ES-I3 (cell line): ENCODE measurements at regions not wholly inside any gene's neighbourhood (a gene's known extent, or its start where the extent isn't known, plus 50 kb on each side); places are given as distances from the start of the nearest gene placed in this dataset.

Experiments used
- H3K36me3 ChIP-seq: 2 replicates; pipeline ENCODE4 v1.6.1; 2013; ENCODE audit warnings: mild to moderate bottlenecking, low read length, control low read depth, moderate library complexity; ENCODE audit not compliant: insufficient read depth
- H3K4me1 ChIP-seq: 2 replicates; pipeline ENCODE4 v1.6.1; 2013; ENCODE audit warnings: mild to moderate bottlenecking, control low read depth, low read length; ENCODE audit not compliant: insufficient read depth
- H3K9ac ChIP-seq: 2 replicates; pipeline ENCODE4 v1.6.1; 2013; ENCODE audit warnings: low read depth, mild to moderate bottlenecking, low read length, moderate library complexity
- H3K9me3 ChIP-seq: 2 replicates; pipeline ENCODE4 v1.6.1; 2013; ENCODE audit warnings: mild to moderate bottlenecking, low read length, moderate library complexity; ENCODE audit not compliant: control insufficient read depth, insufficient read depth

- Histone ChIP-seq H3K9ac (no peak overlapping the region), H3K9me3 (no peaks in the 10 kb centered on the region; the same call in 1 of the 2 replicates), H3K36me3 (no peaks in the 10 kb centered on the region), H3K4me1 (peaks cover 30% of the 10 kb centered on the region)
Measured at GRCh38 chr1:229199261-229200243, 71.4 kb upstream of the RAB4A start.

GRCh38 chr1:229203030-229203751 is 67.7 kb upstream of the RAB4A start:
- no peak overlapping the region for H3K9ac ChIP-seq
- peaks cover 39% of the 10 kb centered on the region for H3K4me1 ChIP-seq
- H3K9me3 ChIP-seq = no peaks in the 10 kb centered on the region; the same call in 1 of the 2 replicates
- no peaks in the 10 kb centered on the region for H3K36me3 ChIP-seq

- Histone ChIP-seq H3K36me3 (no peaks in the 10 kb centered on the region), H3K9me3 (peaks cover 7% of the 10 kb centered on the region; the same call in 1 of the 2 replicates), H3K9ac (no peak overlapping the region), H3K4me1 (peaks cover 39% of the 10 kb centered on the region)
Measured at GRCh38 chr1:229203991-229204632, 66.8 kb upstream of the RAB4A start.

GRCh38 chr1:229204921-229205777 is 65.8 kb upstream of the RAB4A start:
- no peaks in the 10 kb centered on the region for H3K36me3 ChIP-seq
- no peak overlapping the region for H3K9ac ChIP-seq
- H3K9me3 ChIP-seq = peaks cover 7% of the 10 kb centered on the region; the same call in 1 of the 2 replicates
- H3K4me1 ChIP-seq = peaks cover 34% of the 10 kb centered on the region

GRCh38 chr1:229205854-229206253 is 65.1 kb upstream of the RAB4A start:
- no peak overlapping the region for H3K9ac ChIP-seq
- no peaks in the 10 kb centered on the region for H3K36me3 ChIP-seq

GRCh38 chr1:229207916-229208315 is 63.0 kb upstream of the RAB4A start:
- Histone ChIP-seq H3K4me1 (peaks cover 30% of the 10 kb centered on the region), H3K9me3 (peaks cover 7% of the 10 kb centered on the region; the same call in 1 of the 2 replicates), H3K9ac (no peak overlapping the region), H3K36me3 (no peaks in the 10 kb centered on the region)

More at GRCh38 chr1:229205854-229206253, 65.1 kb upstream of the RAB4A start:
- Histone ChIP-seq H3K4me1 (peaks cover 34% of the 10 kb centered on the region), H3K9me3 (peaks cover 7% of the 10 kb centered on the region; the same call in 1 of the 2 replicates)

GRCh38 chr1:229208481-229208880 is 62.4 kb upstream of the RAB4A start:
- H3K9me3 ChIP-seq = peaks cover 7% of the 10 kb centered on the region; the same call in 1 of the 2 replicates
- H3K9ac ChIP-seq = no peak overlapping the region
- H3K36me3 ChIP-seq = no peaks in the 10 kb centered on the region
- H3K4me1 ChIP-seq = peaks cover 25% of the 10 kb centered on the region

GRCh38 chr1:229209386-229209785 is 61.5 kb upstream of the RAB4A start:
- Histone ChIP-seq H3K4me1 (peaks cover 17% of the 10 kb centered on the region), H3K36me3 (no peaks in the 10 kb centered on the region), H3K9me3 (peaks cover 7% of the 10 kb centered on the region; the same call in 1 of the 2 replicates), H3K9ac (no peak overlapping the region)

- Histone ChIP-seq H3K9me3 (peaks cover 7% of the 10 kb centered on the region; the same call in 1 of the 2 replicates), H3K4me1 (peaks cover 12% of the 10 kb centered on the region), H3K36me3 (no peaks in the 10 kb centered on the region), H3K9ac (no peak overlapping the region)
Measured at GRCh38 chr1:229209816-229210215, 61.1 kb upstream of the RAB4A start.

GRCh38 chr1:229210844-229211243 is 60.1 kb upstream of the RAB4A start:
- H3K9ac ChIP-seq = no peak overlapping the region
- H3K4me1 ChIP-seq = peaks cover 6% of the 10 kb centered on the region; the same call in 1 of the 2 replicates
- no peaks in the 10 kb centered on the region for H3K36me3 ChIP-seq
- H3K9me3 ChIP-seq = peaks cover 7% of the 10 kb centered on the region; the same call in 1 of the 2 replicates

- 0 out of 2 replicates have a peak, but pooled peaks cover 1% of the 10 kb centered on the region for H3K9me3 ChIP-seq
- H3K36me3 ChIP-seq = no peaks in the 10 kb centered on the region
- H3K9ac ChIP-seq = no peak overlapping the region
- peaks cover 6% of the 10 kb centered on the region; the same call in 1 of the 2 replicates for H3K4me1 ChIP-seq
Measured at GRCh38 chr1:229213797-229214196, 57.1 kb upstream of the RAB4A start.

GRCh38 chr1:229217716-229218115 is 53.2 kb upstream of the RAB4A start:
- Histone ChIP-seq H3K36me3 (no peaks in the 10 kb centered on the region), H3K9ac (no peak overlapping the region), H3K4me1 (peaks cover 4% of the 10 kb centered on the region; the same call in 1 of the 2 replicates), H3K9me3 (no peaks in the 10 kb centered on the region)

- H3K9ac ChIP-seq = no peak overlapping the region
Measured at GRCh38 chr1:229218612-229219025, 52.3 kb upstream of the RAB4A start.

More at GRCh38 chr1:229218612-229219025, 52.3 kb upstream of the RAB4A start:
- no peaks in the 10 kb centered on the region for H3K9me3 ChIP-seq
- no peaks in the 10 kb centered on the region for H3K36me3 ChIP-seq
- peaks cover 4% of the 10 kb centered on the region; the same call in 1 of the 2 replicates for H3K4me1 ChIP-seq
